T-helper 1 cell treated with Interleukin-12 subunit alpha and Interleukin-12 subunit beta and Interleukin-4 antibody, amounts not matched to agents 30 μg/mL and 1 μg/mL, for 36 hours (primary cell): ENCODE measurements at regions not wholly inside any gene's neighbourhood (a gene's known extent, or its start where the extent isn't known, plus 50 kb on each side); places are given as distances from the start of the nearest gene placed in this dataset.

Experiments
- H3K27ac Mint-ChIP-seq: one replicate; pipeline ENCODE4 v1.8.0; 2021; ENCODE audit warnings: mild to moderate bottlenecking, mixed read lengths
- H3K27me3 Mint-ChIP-seq: one replicate; pipeline ENCODE4 v1.8.0; 2021; ENCODE audit warnings: low read depth, mixed read lengths
- H3K36me3 Mint-ChIP-seq: one replicate; pipeline ENCODE4 v1.8.0; 2021; ENCODE audit warnings: low read depth, mixed read lengths
- H3K4me1 Mint-ChIP-seq: one replicate; pipeline ENCODE4 v1.8.0; 2021; ENCODE audit warnings: low read depth, mixed read lengths
- H3K4me3 Mint-ChIP-seq: one replicate; pipeline ENCODE4 v1.8.0; 2021; ENCODE audit warnings: mild to moderate bottlenecking, moderate library complexity, mixed read lengths
- H3K9me3 Mint-ChIP-seq: one replicate; pipeline ENCODE4 v1.8.0; 2021; ENCODE audit warnings: mixed read lengths

DNA sequence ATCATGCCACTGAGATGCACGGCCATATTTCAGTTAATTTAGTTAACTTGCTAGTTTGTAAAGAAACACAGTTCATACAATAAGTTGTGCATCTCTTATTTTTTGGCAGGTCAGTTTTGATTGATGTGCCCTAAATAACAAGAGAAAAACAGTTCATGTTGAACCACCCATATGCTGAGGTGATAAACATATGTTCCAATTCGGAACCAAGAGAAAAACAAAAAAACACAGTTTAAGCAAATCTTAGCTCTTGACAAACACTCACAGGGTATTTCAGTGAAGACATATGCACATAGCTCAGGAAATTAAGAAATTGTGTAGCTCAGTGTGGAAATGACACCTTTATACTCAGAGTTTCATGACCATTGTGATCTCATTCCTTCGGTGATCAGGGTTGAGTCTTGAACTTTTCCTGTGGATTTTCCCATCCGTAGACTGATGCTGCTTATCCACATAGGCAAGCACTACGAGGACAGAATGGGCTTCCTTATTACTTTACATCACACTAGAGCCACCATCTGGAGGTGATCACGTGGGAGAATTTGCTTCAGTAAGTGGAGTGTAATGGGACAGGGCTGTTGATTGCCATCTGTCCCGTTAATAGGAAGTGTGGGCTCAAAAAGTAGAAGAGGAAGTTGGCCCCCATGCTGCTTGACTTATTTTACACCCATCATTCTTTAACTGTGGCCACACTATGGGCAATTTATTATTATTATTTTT is 773.0 kb downstream of the MTRR start:
- H3K36me3 Mint-ChIP-seq: no peaks in the 10 kb centered on the region
- H3K4me3 Mint-ChIP-seq: no peak overlapping the region
- no peak overlapping the region for H3K27ac Mint-ChIP-seq
- peaks cover 8% of the 10 kb centered on the region for H3K9me3 Mint-ChIP-seq
- H3K4me1 Mint-ChIP-seq: no peaks in the 10 kb centered on the region
- no peaks in the 10 kb centered on the region for H3K27me3 Mint-ChIP-seq

DNA sequence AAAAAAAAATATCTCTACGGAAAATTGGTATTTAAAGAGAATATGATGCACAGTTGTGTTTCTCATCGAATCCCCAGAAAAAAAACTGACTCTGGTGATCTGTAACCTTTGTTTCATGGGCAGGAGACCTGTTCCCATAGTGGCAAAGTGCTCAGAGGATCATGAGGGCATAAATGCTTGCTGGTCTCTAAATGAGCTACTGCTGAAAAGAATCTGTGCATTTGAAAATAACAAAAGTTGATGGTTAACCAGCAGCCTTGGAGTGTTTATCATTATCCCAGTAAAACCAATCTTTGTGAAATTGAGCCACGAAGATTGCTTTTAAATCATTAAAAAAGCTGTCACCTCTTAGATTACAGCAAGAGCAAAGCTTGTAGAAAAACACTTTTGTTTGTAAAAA is 775.4 kb downstream of the MTRR start:
- H3K27ac Mint-ChIP-seq: no peak overlapping the region
- H3K9me3 Mint-ChIP-seq: peaks cover 3% of the 10 kb centered on the region
- H3K4me3 Mint-ChIP-seq: no peak overlapping the region
- H3K4me1 Mint-ChIP-seq: no peaks in the 10 kb centered on the region
- H3K36me3 Mint-ChIP-seq: no peaks in the 10 kb centered on the region
- no peaks in the 10 kb centered on the region for H3K27me3 Mint-ChIP-seq

DNA sequence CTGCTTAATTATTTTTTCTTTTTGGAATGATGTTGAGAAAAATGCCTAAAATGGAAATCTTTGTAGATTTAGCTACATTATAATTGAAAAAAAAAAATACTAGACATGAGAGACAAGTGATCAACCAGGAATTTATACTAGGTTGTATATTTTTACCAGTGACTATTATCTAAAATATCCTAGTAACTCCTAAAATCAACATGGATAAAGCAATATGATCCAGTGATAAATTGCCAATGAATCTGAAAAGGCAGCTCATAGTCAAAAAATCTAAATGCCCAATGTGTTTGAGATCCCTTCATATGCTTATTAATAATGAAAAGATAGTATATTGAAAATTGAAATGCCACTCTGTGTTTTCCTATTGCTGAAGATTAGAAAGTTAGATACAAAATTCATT is 778.2 kb downstream of the MTRR start:
- Mint-ChIP-seq H3K4me1 (no peaks in the 10 kb centered on the region), H3K9me3 (peaks cover 13% of the 10 kb centered on the region), H3K4me3 (no peak overlapping the region), H3K27me3 (no peaks in the 10 kb centered on the region), H3K27ac (no peak overlapping the region), H3K36me3 (no peaks in the 10 kb centered on the region)

DNA sequence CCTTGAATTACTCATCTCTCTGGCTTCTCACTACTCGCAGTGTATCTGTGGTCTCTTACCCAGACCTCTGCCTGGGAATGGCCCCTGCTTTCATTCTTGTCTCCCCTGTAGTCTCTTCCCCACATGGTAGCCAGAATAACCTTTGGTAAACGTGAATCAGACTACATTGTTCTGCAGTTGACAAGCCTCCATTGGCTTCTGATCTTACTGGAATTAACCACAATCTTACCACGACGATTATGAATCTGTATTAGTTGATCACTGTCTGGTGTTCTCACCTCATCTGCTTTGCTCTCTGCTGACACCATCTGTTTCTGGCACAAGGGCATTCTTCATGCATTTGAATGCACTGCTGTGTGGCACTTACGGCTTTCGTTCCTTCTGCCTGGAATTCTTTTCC is 781.2 kb downstream of the MTRR start:
- no peaks in the 10 kb centered on the region for H3K4me1 Mint-ChIP-seq
- H3K27ac Mint-ChIP-seq: no peak overlapping the region
- H3K9me3 Mint-ChIP-seq: peaks cover 17% of the 10 kb centered on the region
- H3K27me3 Mint-ChIP-seq: no peaks in the 10 kb centered on the region
- no peaks in the 10 kb centered on the region for H3K36me3 Mint-ChIP-seq
- H3K4me3 Mint-ChIP-seq: no peak overlapping the region

DNA sequence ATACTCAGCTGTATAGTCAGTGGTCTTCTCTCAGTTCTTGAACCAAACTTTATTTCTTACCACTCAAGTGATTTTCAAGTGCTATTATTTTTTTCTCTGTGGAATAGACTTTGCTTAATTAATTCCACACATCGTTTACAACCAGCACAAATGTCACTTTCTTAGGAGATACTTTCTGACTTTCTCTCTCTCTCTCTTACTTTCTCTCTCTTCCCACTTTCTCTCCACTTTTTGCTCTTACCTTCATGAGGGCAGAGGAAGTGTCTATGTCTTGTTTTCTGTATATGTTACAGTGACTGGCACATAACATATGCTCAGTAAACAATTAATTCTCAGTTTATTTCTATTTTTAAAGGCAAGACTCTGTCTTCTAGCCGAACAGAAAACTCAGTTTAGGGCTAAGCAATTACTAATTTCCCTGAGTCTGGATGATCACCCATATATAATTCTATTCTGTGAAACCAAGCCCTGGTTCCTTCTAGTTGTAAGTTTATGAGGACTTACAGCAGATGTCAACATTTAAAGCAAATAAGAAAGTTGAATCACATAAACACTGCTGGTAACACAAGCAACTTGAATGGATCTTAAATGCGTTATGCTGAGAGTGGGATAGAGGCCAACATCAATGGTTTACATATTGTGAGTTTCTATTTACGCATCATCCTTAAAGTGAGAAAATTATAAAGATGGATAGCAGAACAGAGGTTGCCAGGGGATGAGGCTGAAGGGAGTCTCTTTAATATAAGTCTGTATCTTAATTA is 791.4 kb downstream of the MTRR start:
- H3K9me3 Mint-ChIP-seq: no peaks in the 10 kb centered on the region
- H3K27ac Mint-ChIP-seq: no peak overlapping the region
- no peaks in the 10 kb centered on the region for H3K4me1 Mint-ChIP-seq
- no peaks in the 10 kb centered on the region for H3K27me3 Mint-ChIP-seq
- H3K4me3 Mint-ChIP-seq: no peak overlapping the region
- no peaks in the 10 kb centered on the region for H3K36me3 Mint-ChIP-seq

DNA sequence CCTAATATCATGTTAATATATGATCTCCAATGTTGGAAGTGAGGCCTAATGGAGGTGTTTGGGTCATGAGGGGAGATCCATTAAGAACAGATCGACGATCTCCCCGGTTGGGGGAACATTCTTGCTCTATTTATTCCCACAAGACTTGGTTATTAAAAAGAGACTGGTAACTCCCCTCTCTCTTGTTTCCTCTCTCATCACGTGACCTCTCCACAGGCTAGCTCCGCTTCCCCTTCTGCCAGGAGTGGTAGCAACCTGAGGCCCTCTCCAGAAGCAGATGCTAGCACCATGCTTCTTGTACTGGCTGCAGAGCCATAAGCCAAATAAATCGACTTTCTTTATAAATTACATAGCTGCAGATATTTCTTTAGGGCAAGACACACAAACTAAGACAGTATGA is 794.4 kb downstream of the MTRR start:
- Mint-ChIP-seq H3K4me1 (no peaks in the 10 kb centered on the region), H3K27ac (no peak overlapping the region), H3K27me3 (no peaks in the 10 kb centered on the region), H3K36me3 (no peaks in the 10 kb centered on the region), H3K9me3 (no peaks in the 10 kb centered on the region), H3K4me3 (no peak overlapping the region)

DNA sequence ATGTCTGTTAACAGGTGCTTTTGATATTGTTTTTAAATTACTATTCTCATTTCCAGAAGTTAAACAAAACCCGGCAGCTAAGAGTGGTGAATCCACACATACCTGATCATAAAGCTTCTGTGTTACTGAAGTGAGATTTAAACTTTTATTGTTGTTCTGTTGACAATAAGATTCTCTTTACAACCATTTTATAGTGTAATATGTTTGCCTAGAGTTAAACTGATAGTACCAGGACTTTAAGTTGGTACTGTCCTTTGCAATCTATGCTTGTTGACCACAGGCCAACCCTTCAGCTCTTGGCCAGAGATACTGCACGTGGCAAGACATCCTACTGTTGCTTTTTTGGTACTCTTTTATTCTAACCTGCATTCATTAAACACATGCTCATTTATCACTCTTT is 806.2 kb downstream of the MTRR start:
- Mint-ChIP-seq H3K36me3 (no peaks in the 10 kb centered on the region), H3K4me3 (no peak overlapping the region), H3K27me3 (no peaks in the 10 kb centered on the region), H3K9me3 (peaks cover 10% of the 10 kb centered on the region), H3K4me1 (no peaks in the 10 kb centered on the region), H3K27ac (no peak overlapping the region)

DNA sequence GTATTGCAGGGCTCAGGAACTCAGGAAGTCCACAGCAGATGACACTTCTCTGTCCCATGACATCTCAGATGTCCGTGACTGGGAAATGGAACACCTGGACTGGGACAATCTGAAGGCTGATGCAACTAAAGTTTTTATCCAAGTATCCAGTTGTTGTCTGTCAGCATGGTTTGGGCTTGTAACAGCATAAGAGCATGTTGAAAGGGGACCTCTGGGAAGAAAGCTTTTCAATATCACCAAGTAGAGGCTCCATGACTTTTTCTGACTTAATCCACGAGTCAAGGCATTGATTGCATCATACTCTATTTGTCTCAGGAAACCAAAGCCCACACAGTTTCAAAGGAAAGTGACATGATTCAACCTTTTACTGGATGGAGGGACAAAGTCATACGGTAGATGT is 807.7 kb downstream of the MTRR start:
- Mint-ChIP-seq H3K4me1 (no peaks in the 10 kb centered on the region), H3K9me3 (peaks cover 10% of the 10 kb centered on the region), H3K4me3 (no peak overlapping the region), H3K27me3 (no peaks in the 10 kb centered on the region), H3K36me3 (no peaks in the 10 kb centered on the region), H3K27ac (no peak overlapping the region)

DNA sequence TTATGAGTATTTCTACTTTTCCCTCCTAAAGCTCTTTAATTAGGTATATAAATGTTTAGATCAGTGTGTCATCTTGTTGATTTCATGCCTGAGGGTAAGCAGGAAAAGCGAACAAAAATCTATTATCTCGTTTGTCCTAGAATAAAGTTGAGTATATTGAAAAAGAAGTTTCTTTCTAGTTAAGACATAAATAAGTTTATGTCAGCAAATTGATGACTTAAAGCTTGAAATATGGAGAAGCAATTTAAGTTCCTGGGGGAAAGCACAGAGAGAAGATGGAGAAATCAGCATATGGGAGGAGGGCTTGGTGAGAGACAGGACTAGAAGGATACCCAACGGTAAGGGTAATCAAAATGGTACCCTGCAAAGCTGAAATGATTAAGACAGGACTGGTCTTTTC is 813.4 kb downstream of the MTRR start:
- H3K4me1 Mint-ChIP-seq: no peaks in the 10 kb centered on the region
- H3K9me3 Mint-ChIP-seq: peaks cover 10% of the 10 kb centered on the region
- H3K36me3 Mint-ChIP-seq: no peaks in the 10 kb centered on the region
- H3K4me3 Mint-ChIP-seq: no peak overlapping the region
- no peak overlapping the region for H3K27ac Mint-ChIP-seq
- no peaks in the 10 kb centered on the region for H3K27me3 Mint-ChIP-seq

DNA sequence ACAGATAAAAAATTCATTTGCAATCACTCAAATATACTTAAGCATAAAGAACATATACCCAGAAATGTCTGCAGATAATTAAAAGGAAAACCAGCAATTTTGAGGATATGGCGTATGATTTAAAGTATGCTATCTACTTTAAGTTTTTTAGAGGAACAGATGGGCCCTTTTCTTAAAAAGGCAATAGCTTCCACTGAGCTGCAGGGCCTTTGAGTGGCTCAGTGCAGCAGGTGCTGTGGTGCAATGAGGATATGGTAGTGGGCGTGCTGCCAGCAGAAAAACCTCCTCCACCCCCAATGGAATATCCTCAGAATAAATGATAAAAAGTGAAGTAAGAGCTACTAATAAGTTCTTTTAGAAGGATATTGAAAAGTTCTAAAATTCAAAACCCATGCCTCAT is 814.5 kb downstream of the MTRR start:
- Mint-ChIP-seq H3K27ac (no peak overlapping the region), H3K27me3 (no peaks in the 10 kb centered on the region), H3K36me3 (no peaks in the 10 kb centered on the region), H3K4me1 (no peaks in the 10 kb centered on the region), H3K9me3 (peaks cover 5% of the 10 kb centered on the region), H3K4me3 (no peak overlapping the region)

DNA sequence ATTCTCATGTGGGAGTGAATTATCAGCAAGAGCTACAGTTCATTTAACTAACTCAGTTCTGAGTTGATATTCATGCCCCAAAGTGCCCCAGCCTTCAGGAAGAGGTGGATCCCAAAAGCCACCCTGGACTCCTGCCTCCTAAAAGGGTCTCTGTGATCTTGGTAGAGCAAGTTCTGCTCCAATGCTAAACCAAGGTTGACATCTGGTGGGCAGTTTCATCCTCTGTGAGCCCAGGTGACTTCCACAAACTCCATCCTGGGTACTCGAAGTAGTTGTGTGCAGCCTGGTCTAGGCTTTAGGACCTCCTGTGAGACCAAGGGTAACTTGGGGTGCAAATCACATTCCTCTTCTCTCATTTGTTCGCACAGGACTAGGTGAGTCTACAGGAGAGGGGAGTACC is 816.8 kb downstream of the MTRR start:
- no peaks in the 10 kb centered on the region for H3K27me3 Mint-ChIP-seq
- H3K4me3 Mint-ChIP-seq: no peak overlapping the region
- H3K9me3 Mint-ChIP-seq: peaks cover 3% of the 10 kb centered on the region
- H3K27ac Mint-ChIP-seq: no peak overlapping the region
- no peaks in the 10 kb centered on the region for H3K4me1 Mint-ChIP-seq
- no peaks in the 10 kb centered on the region for H3K36me3 Mint-ChIP-seq

DNA sequence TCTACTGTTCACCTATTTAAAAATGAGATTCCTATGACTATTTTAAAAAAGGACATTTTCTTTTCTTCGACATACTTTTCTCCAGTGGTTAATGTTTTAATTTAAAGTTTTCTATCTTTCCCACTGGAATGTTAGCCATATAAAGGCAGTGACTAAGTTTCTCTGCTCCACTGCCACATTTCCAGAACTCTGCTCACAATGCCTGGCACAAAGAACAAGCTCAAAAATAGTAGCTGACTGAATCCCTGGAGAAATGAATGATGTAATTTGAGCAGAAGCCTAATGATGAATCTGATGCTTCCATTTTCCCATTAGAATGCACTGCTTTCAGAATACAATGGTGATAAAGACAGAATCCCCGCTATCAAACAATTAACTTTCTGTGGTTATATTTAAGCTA is 817.8 kb downstream of the MTRR start:
- no peaks in the 10 kb centered on the region for H3K4me1 Mint-ChIP-seq
- no peak overlapping the region for H3K27ac Mint-ChIP-seq
- H3K9me3 Mint-ChIP-seq: peaks cover 3% of the 10 kb centered on the region
- no peaks in the 10 kb centered on the region for H3K27me3 Mint-ChIP-seq
- H3K36me3 Mint-ChIP-seq: no peaks in the 10 kb centered on the region
- H3K4me3 Mint-ChIP-seq: no peak overlapping the region

DNA sequence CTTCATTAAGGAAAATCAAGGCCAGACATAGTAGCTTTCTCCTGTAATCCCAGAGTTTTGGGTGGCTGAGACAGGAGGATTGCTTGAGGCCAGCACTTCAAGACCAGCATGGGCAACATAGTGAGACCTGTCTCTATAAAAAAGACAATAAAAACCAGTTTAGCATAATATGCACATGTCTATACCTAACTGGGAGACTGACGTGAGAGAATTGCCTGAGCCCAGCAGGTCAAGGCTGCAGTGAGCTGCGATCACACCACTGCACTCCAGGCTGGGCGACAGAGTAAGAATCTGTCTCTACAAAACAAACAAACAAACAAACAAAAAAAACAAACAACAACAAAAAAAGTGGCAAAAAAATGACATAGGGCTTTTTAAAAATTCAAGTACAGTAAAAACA is 820.8 kb downstream of the MTRR start:
- Mint-ChIP-seq H3K9me3 (peaks cover 3% of the 10 kb centered on the region), H3K4me3 (no peak overlapping the region), H3K27me3 (no peaks in the 10 kb centered on the region), H3K27ac (no peak overlapping the region), H3K4me1 (no peaks in the 10 kb centered on the region), H3K36me3 (no peaks in the 10 kb centered on the region)

DNA sequence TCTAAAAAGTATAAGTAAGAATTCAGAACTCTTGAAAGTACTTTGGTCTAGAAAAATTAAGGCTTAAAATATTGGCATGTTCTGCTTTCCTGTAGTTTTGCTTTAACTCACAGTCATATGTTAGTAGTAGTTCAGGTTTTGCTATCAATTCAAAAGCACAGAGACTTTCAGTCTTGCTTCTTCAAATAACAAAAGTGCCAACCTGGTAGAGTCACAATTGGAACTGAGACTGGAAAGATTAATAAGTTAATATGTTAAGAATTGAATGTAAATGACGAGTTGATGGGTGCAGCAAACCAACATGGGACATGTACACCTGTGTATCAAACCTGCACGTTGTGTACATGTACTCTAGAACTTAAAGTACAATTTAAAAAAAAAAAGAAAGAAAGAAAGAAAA is 822.3 kb downstream of the MTRR start:
- Mint-ChIP-seq H3K27me3 (no peaks in the 10 kb centered on the region), H3K4me1 (no peaks in the 10 kb centered on the region), H3K9me3 (peaks cover 3% of the 10 kb centered on the region), H3K4me3 (no peak overlapping the region), H3K36me3 (no peaks in the 10 kb centered on the region), H3K27ac (no peak overlapping the region)

DNA sequence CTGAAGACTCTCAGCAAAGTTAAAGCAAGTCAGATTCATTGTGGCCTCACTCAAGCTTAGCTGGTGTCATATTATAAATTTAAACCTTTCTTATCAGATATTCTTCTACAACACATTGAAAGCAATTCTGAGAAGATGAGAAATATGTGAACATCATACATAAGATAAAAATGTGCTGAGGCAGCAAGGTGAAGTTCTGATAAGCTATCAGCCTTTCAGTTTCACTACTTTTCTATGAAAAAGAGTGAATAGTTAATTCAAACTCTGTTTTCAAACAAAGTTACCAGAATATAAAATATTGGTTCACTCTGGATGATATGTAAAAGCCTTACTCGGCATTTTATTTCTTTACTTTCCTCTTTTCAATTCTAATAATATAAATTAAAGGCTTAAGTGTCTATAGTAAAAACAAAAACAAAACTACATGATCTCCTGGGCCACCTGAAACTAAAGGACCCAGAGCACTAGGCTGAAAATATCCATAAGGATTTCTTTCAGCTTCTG is 824.4 kb downstream of the MTRR start:
- H3K27me3 Mint-ChIP-seq: no peaks in the 10 kb centered on the region
- no peak overlapping the region for H3K4me3 Mint-ChIP-seq
- no peaks in the 10 kb centered on the region for H3K9me3 Mint-ChIP-seq
- H3K27ac Mint-ChIP-seq: no peak overlapping the region
- no peaks in the 10 kb centered on the region for H3K36me3 Mint-ChIP-seq
- no peaks in the 10 kb centered on the region for H3K4me1 Mint-ChIP-seq
